Activated CD8-positive, alpha-beta T cell treated with anti-CD3 and anti-CD28 coated beads for 36 hours (primary cell): ENCODE measurements at regions not wholly inside any gene's neighbourhood (a gene's known extent, or its start where the extent isn't known, plus 50 kb on each side); places are given as distances from the start of the nearest gene placed in this dataset.

Source experiments
- ATAC-seq: fragments of 200-7000 bp; cut with Tn5 transposase; one replicate; pipeline ENCODE4 v1.10.0; 2021; ENCODE audit warnings: mild to moderate bottlenecking, moderate library complexity
- CTCF ChIA-PET: fragments of 350-600 bp; sonication (Branson Sonifier 250); formaldehyde crosslinking; loops from one replicate; lab custom pipeline; 2021; ENCODE audit warnings: antibody characterized with exemption; lab: Charles Lee
- POLR2A ChIA-PET: fragments of 350-600 bp; sonication (Branson Sonifier 250); formaldehyde crosslinking; loops from one replicate; lab custom pipeline; 2021; ENCODE audit warnings: antibody characterized with exemption; lab: Charles Lee
- DNase-seq: peaks from one replicate; pipeline ENCODE4 v3.0.0-alpha.2; 2020
- H3K27ac Mint-ChIP-seq: one replicate; pipeline ENCODE4 v1.8.0; 2021; ENCODE audit warnings: mild to moderate bottlenecking, mixed read lengths
- H3K27me3 Mint-ChIP-seq: one replicate; pipeline ENCODE4 v1.8.0; 2021; ENCODE audit warnings: mixed read lengths
- H3K36me3 Mint-ChIP-seq: one replicate; pipeline ENCODE4 v1.8.0; 2021; ENCODE audit warnings: low read depth, mixed read lengths
- H3K4me1 Mint-ChIP-seq: one replicate; pipeline ENCODE4 v1.8.0; 2021; ENCODE audit warnings: low read depth, mixed read lengths
- H3K4me3 Mint-ChIP-seq: one replicate; pipeline ENCODE4 v1.8.0; 2021; ENCODE audit warnings: mild to moderate bottlenecking, moderate library complexity, mixed read lengths
- H3K9me3 Mint-ChIP-seq: one replicate; pipeline ENCODE4 v1.8.0; 2021; ENCODE audit warnings: mixed read lengths
- intact Hi-C: fragments of 100-400 bp; cut with micrococcal nuclease; formaldehyde crosslinking; loops from one replicate; pipeline ENCODE4 v1.10.0; 2022
- TF ChIP-seq, protein P1 (sequence below): fragments of 200-600 bp; IDR thresholded peaks from one replicate; pipeline ENCODE4 v1.8.0; 2022; ENCODE audit warnings: antibody characterized with exemption, mild to moderate bottlenecking

DNA sequence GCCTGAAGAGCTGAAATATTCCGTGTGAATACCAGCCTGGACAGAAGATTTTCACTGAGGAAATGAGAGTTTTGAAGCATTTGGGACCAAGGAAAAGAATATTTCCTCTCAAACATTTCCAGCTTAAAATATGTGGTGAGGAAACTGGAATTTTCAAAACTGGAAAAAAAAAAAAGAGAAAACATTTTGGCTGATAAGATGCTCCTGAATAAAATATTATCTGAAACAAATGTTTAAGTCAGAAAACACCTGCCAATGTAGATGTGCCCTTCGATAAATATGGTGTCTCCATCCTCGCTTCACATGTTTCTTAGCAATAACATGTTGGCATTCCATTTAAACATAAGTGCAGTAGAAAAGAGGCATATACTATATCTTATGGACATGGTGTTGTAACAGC lies 567.0 kb downstream of the PRKD1 start:
- Mint-ChIP-seq H3K9me3 (peaks cover 13% of the 10 kb centered on the region), H3K4me3 (no peak overlapping the region), H3K27me3 (no peaks in the 10 kb centered on the region), H3K36me3 (no peaks in the 10 kb centered on the region), H3K27ac (no peak overlapping the region), H3K4me1 (no peaks in the 10 kb centered on the region)
- intact Hi-C loops, result no loop called here
- no peak for DNase-seq
- TF ChIP-seq, protein P1, sequence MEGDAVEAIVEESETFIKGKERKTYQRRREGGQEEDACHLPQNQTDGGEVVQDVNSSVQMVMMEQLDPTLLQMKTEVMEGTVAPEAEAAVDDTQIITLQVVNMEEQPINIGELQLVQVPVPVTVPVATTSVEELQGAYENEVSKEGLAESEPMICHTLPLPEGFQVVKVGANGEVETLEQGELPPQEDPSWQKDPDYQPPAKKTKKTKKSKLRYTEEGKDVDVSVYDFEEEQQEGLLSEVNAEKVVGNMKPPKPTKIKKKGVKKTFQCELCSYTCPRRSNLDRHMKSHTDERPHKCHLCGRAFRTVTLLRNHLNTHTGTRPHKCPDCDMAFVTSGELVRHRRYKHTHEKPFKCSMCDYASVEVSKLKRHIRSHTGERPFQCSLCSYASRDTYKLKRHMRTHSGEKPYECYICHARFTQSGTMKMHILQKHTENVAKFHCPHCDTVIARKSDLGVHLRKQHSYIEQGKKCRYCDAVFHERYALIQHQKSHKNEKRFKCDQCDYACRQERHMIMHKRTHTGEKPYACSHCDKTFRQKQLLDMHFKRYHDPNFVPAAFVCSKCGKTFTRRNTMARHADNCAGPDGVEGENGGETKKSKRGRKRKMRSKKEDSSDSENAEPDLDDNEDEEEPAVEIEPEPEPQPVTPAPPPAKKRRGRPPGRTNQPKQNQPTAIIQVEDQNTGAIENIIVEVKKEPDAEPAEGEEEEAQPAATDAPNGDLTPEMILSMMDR, result no peak
- CTCF ChIA-PET, result no interaction called here
- POLR2A ChIA-PET, result no interaction called here
- ATAC-seq, result no peak

DNA sequence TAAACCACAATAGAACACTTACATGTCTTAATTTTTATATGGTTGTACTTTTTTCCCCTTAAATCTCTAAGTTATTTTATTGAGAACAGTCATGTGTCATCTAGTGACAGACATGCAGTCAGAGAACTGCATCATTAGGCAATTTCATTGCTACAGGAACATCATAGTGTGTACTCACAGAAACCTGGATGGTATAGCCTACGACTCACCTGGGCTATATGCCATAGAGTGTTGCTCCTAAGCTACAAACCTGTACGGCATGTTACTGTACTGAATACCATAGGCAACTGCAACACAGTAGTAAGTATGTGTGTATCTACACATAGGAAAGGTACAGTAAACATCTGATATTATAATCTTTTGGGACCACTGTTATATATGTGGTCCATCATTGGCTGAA lies 557.6 kb downstream of the PRKD1 start:
- H3K4me1 Mint-ChIP-seq, result no peaks in the 10 kb centered on the region
- intact Hi-C loops, result no loop called here
- H3K36me3 Mint-ChIP-seq, result no peaks in the 10 kb centered on the region
- H3K27me3 Mint-ChIP-seq, result no peaks in the 10 kb centered on the region
- H3K9me3 Mint-ChIP-seq, result peaks cover 4% of the 10 kb centered on the region
- CTCF ChIA-PET, result no interaction called here
- POLR2A ChIA-PET, result no interaction called here
- ATAC-seq, result no peak
- no peak for DNase-seq
- TF ChIP-seq, protein P1, result no peak
- no peak overlapping the region for H3K4me3 Mint-ChIP-seq
- H3K27ac Mint-ChIP-seq, result no peak overlapping the region

DNA sequence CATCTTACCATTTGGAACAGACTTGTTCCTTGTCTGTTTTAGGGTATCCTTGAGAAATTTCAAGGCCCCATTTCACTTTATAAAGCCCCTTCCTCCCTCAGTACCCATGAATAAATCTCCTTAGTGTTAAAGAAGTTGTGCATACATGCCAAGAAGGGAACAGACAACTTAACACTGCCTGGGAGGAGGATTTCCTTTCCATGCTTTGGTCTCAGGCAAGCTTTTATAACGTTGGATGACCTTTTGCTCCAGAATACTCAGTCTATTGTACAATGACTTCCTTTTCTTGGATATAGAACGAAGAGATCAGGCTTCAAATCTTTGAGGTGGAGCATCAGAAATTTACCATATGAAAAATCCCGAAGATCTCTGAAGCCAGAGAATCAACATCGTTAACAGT lies 551.4 kb downstream of the PRKD1 start:
- ATAC-seq (no peak), DNase-seq (no peak)
- H3K36me3 Mint-ChIP-seq, result no peaks in the 10 kb centered on the region
- no peak overlapping the region for H3K27ac Mint-ChIP-seq
- H3K4me3 Mint-ChIP-seq, result no peak overlapping the region
- CTCF ChIA-PET, result no interaction called here
- TF ChIP-seq, protein P1, result no peak
- POLR2A ChIA-PET, result no interaction called here
- H3K27me3 Mint-ChIP-seq, result no peaks in the 10 kb centered on the region
- peaks cover 10% of the 10 kb centered on the region for H3K9me3 Mint-ChIP-seq
- H3K4me1 Mint-ChIP-seq, result no peaks in the 10 kb centered on the region
- intact Hi-C loops, result no loop called here

DNA sequence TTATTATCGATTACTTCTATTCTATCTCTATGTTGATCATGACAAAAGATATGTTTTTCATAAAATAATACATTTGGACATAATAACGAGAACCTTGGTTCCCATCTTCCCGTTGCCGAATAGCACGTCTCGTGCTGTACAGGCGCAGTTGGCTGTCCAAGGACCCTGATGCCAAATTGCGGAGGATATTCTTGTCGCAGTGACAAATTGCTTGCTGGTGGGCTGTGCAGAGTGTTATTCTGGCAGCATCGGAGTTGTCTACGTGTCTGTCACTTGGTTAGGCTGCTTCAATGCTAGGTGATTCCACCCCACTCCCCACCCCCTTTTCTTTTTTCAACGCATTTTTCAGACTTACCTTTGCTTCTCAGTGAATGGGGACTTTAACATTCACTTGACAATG lies 546.8 kb downstream of the PRKD1 start:
- intact Hi-C loops, result no loop called here
- Mint-ChIP-seq H3K27ac (no peak overlapping the region), H3K9me3 (peaks cover 10% of the 10 kb centered on the region), H3K36me3 (no peaks in the 10 kb centered on the region), H3K27me3 (no peaks in the 10 kb centered on the region), H3K4me3 (no peak overlapping the region), H3K4me1 (no peaks in the 10 kb centered on the region)
- CTCF ChIA-PET, result no interaction called here
- no peak for ATAC-seq
- TF ChIP-seq, protein P1, result no peak
- no peak for DNase-seq
- POLR2A ChIA-PET, result no interaction called here

DNA sequence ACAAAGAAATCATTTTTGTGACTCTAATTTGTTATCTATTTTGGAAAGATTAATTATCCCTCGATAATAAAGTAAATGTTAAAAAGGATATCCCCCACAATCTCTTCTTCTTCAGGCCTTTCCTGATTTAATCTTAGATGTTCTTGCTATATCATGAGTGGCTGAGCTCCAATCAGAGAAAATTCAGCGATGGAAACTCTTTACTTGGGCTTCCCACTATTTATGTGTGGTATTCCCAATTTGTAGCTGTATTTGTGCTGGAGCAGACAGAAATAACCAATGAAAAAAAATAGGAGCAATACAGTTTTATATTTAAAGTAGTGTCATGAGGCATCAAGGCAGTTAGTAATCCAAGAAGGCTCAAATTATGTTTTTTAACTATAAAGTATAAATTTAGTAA lies 539.1 kb downstream of the PRKD1 start:
- POLR2A ChIA-PET, result interaction anchor here (0.7 kb wide), 1 partner anchor 9 kb away, joined by 3 read pairs; no protein-coding TSS in a partner anchor
- TF ChIP-seq, protein P1, result no peak
- H3K27me3 Mint-ChIP-seq, result no peaks in the 10 kb centered on the region
- intact Hi-C loops, result no loop called here
- H3K27ac Mint-ChIP-seq, result no peak overlapping the region
- no peaks in the 10 kb centered on the region for H3K36me3 Mint-ChIP-seq
- H3K4me1 Mint-ChIP-seq, result no peaks in the 10 kb centered on the region
- H3K9me3 Mint-ChIP-seq, result peaks cover 14% of the 10 kb centered on the region
- CTCF ChIA-PET, result no interaction called here
- DNase-seq (no peak), ATAC-seq (no peak)
- no peak overlapping the region for H3K4me3 Mint-ChIP-seq
